Esophagus muscularis mucosa (tissue), 3 donors: ENCODE measurements at regions not wholly inside any gene's neighbourhood (a gene's known extent, or its start where the extent isn't known, plus 50 kb on each side); places are given as distances from the start of the nearest gene placed in this dataset.

Source experiments
- CTCF ChIP-seq, 3 experiments: fragments of 200-600 bp in 2 of 3; fragments of 450-650 bp in 1 of 3; sonication (generic) in 2 of 3; IDR thresholded peaks; one replicate each; pipeline ENCODE4 v1.5.1; 2017 to 2019; ENCODE audit warnings: antibody characterized with exemption in 3 of 3, mild to moderate bottlenecking in 2 of 3, moderate library complexity in 1 of 3
- POLR2A ChIP-seq: fragments of 450-650 bp; IDR thresholded peaks from one replicate; pipeline ENCODE4 v1.6.1; 2017; ENCODE audit warnings: antibody characterized with exemption, moderate library complexity, mild to moderate bottlenecking, low read depth

DNA sequence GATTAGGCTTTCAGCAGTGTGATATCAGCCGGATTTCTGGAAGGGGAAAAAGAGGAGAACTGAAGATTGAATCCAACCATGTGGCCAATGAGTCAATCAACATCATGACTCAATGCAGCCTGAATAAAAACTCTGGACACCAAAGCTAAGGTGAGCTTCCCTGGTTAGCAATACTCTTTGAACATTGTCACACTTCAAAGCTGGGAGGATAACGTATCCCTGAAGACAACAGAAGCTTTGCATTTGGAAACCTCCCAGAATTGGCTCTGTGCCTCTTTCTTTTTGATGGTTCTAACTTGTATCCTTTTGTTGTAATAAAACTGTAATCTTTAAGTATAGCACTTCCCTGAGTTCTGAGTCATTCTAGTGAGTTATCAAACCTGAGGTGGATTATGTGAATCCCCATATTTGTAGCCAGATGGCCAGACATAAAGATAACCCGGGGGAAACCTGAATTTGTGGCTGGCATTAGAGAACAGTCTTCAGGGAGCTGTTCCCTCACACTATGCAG is 284.4 kb downstream of the IPMK start:
- TF ChIP-seq CTCF (IDR thresholded peaks at IDR 0.05) (no peak), POLR2A (no peak)
